ENCODE measurements at regions not wholly inside any gene's neighbourhood (a gene's known extent, or its start where the extent isn't known, plus 50 kb on each side); places are given as distances from the start of the nearest gene placed in this dataset.

GRCh38 chr4:57665806-57666205, 555.6 kb upstream of the IGFBP7 start:
- no peak overlapping the region for H3K4me3 ChIP-seq (ENCODE audit: low read depth, low read length)
- no peak for DNase-seq (ENCODE audit: low read depth)
- no peak for TF ChIP-seq CTCF (conservative IDR thresholded peaks at IDR 0.05; ENCODE audit: low read depth, low read length)

GRCh38 chr4:57661517-57662090, 551.4 kb upstream of the IGFBP7 start:
- TF ChIP-seq CTCF (conservative IDR thresholded peaks at IDR 0.05; ENCODE audit: low read depth, low read length): no peak
- no peak overlapping the region for H3K4me3 ChIP-seq (ENCODE audit: low read depth, low read length)
- DNase-seq (ENCODE audit: low read depth): no peak

- TF ChIP-seq CTCF (conservative IDR thresholded peaks at IDR 0.05; ENCODE audit: low read depth, low read length): no peak
- no peak overlapping the region for H3K4me3 ChIP-seq (ENCODE audit: low read depth, low read length)
- no peak for DNase-seq (ENCODE audit: low read depth)
Observed at GRCh38 chr4:57658673-57659072, 548.5 kb upstream of the IGFBP7 start.

GRCh38 chr4:57658188-57658587, 548.0 kb upstream of the IGFBP7 start:
- DNase-seq (ENCODE audit: low read depth): no peak
- H3K4me3 ChIP-seq (ENCODE audit: low read depth, low read length): no peak overlapping the region
- no peak for TF ChIP-seq CTCF (conservative IDR thresholded peaks at IDR 0.05; ENCODE audit: low read depth, low read length)

- no peak overlapping the region for H3K4me3 ChIP-seq (ENCODE audit: low read depth, low read length)
- no peak for TF ChIP-seq CTCF (conservative IDR thresholded peaks at IDR 0.05; ENCODE audit: low read depth, low read length)
Observed at GRCh38 chr4:57655342-57655741, 545.2 kb upstream of the IGFBP7 start.

GRCh38 chr4:57652779-57653178, 542.6 kb upstream of the IGFBP7 start:
- H3K4me3 ChIP-seq (ENCODE audit: low read depth, low read length): no peak overlapping the region
- DNase-seq (ENCODE audit: low read depth): no peak
- TF ChIP-seq CTCF (conservative IDR thresholded peaks at IDR 0.05; ENCODE audit: low read depth, low read length): no peak

More at GRCh38 chr4:57655342-57655741, 545.2 kb upstream of the IGFBP7 start:
- DNase-seq (ENCODE audit: low read depth): no peak

- H3K4me3 ChIP-seq (ENCODE audit: low read depth, low read length): no peak overlapping the region
- no peak for DNase-seq (ENCODE audit: low read depth)
- no peak for TF ChIP-seq CTCF (conservative IDR thresholded peaks at IDR 0.05; ENCODE audit: low read depth, low read length)
Observed at GRCh38 chr4:57640391-57641100, 530.4 kb upstream of the IGFBP7 start.
